Suprapubic skin (tissue), 3 donors: ENCODE measurements at regions not wholly inside any gene's neighbourhood (a gene's known extent, or its start where the extent isn't known, plus 50 kb on each side); places are given as distances from the start of the nearest gene placed in this dataset.

Experiments used
- CTCF ChIP-seq, 2 donors: fragments of 200-600 bp in 1 of 2; fragments of 450-650 bp in 1 of 2; sonication (generic) in 1 of 2; IDR thresholded peaks; one replicate each; pipeline ENCODE4 v1.5.1; 2016 to 2019; ENCODE audit warnings: antibody characterized with exemption in 2 of 2, mild to moderate bottlenecking in 1 of 2, moderate library complexity in 1 of 2
- POLR2A ChIP-seq, 2 donors: fragments of 450-650 bp; IDR thresholded peaks; one replicate each; pipeline ENCODE4 v1.6.1; 2017; ENCODE audit warnings: antibody characterized with exemption in 2 of 2, mild to moderate bottlenecking in 2 of 2, moderate library complexity in 2 of 2

- TF ChIP-seq POLR2A (IDR thresholded peaks at IDR 0.05) (no peak), CTCF (IDR thresholded peaks at IDR 0.05) (no peak)
Measured at GRCh38 chr2:217120429-217120828, 260.6 kb upstream of the TNP1 start.
